HUES48 (cell line): ENCODE measurements at regions not wholly inside any gene's neighbourhood (a gene's known extent, or its start where the extent isn't known, plus 50 kb on each side); places are given as distances from the start of the nearest gene placed in this dataset.

Experiments
- H3K27ac ChIP-seq: one replicate; pipeline ENCODE4 v1.7.0; 2013; ENCODE audit warnings: low read depth, low read length, inconsistent platforms
- H3K27me3 ChIP-seq: 2 replicates; pipeline ENCODE4 v1.6.1; 2013; ENCODE audit warnings: mild to moderate bottlenecking, low read length; ENCODE audit not compliant: control insufficient read depth, insufficient read depth
- H3K36me3 ChIP-seq: 2 replicates; pipeline ENCODE4 v1.6.1; 2013; ENCODE audit warnings: low read length; ENCODE audit not compliant: control insufficient read depth, insufficient read depth
- H3K4me1 ChIP-seq: 2 replicates; pipeline ENCODE4 v1.6.1; 2013; ENCODE audit warnings: mild to moderate bottlenecking, low read length; ENCODE audit not compliant: control insufficient read depth, insufficient read depth
- H3K4me3 ChIP-seq: 2 replicates; pipeline ENCODE4 v1.5.1; 2013; ENCODE audit warnings: mild to moderate bottlenecking, low read depth, low read length
- H3K9ac ChIP-seq: 2 replicates; pipeline ENCODE4 v1.6.1; 2013; ENCODE audit warnings: mild to moderate bottlenecking, low read depth, low read length, moderate library complexity
- H3K9me3 ChIP-seq: 2 replicates; pipeline ENCODE4 v1.6.1; 2013; ENCODE audit warnings: low read length; ENCODE audit not compliant: control insufficient read depth, insufficient read depth

GRCh38 chr18:46209161-46209560 is 105.0 kb downstream of the HAUS1 start:
- H3K36me3 ChIP-seq, result no peaks in the 10 kb centered on the region
- no peak overlapping the region for H3K27ac ChIP-seq
- H3K9me3 ChIP-seq, result no peaks in the 10 kb centered on the region
- H3K27me3 ChIP-seq, result no peaks in the 10 kb centered on the region
- no peak overlapping the region for H3K9ac ChIP-seq
- no peak overlapping the region for H3K4me3 ChIP-seq
- H3K4me1 ChIP-seq, result peaks cover 6% of the 10 kb centered on the region

DNA sequence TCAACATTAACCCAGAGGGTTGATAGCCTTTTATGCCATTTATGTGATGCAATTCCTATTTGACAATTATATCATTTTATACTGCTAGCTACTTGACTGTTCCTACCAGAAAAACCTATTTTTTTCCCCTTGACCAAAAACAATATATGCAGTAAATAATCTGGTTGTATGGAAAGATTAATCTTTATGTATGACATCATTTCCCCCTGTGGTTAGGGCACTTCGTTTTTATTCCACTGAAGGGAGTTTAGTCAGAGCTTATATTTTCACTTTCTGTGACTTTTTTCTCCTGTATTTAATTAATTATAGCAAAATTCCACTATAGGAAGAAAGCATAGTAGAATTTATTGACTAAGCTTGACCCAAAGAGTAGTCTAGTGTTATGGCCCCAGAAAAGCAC is 107.6 kb downstream of the HAUS1 start:
- H3K27ac ChIP-seq, result no peak overlapping the region
- H3K36me3 ChIP-seq, result peaks cover 12% of the 10 kb centered on the region
- H3K4me3 ChIP-seq, result no peak overlapping the region
- no peaks in the 10 kb centered on the region for H3K4me1 ChIP-seq
- H3K27me3 ChIP-seq, result no peaks in the 10 kb centered on the region
- no peak overlapping the region for H3K9ac ChIP-seq
- H3K9me3 ChIP-seq, result no peaks in the 10 kb centered on the region

DNA sequence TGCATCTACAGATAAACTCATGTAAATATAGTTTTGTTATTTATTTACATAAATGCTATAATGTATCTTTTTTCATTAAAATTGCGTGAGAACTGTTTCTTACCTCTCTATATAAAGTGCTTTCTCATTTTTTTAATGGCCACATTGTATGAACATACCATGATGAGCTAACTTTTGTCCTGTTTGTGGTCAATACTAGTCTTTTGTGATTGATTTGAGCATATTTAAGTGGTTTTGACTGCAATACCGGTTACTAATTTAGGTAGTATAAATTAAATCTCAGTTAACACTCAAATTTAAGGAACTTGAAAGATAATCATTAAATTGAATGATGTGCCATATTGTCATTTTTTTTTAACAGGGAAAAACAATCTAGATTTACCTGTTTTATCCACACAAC is 108.2 kb downstream of the HAUS1 start:
- H3K27ac ChIP-seq, result no peak overlapping the region
- no peak overlapping the region for H3K9ac ChIP-seq

DNA sequence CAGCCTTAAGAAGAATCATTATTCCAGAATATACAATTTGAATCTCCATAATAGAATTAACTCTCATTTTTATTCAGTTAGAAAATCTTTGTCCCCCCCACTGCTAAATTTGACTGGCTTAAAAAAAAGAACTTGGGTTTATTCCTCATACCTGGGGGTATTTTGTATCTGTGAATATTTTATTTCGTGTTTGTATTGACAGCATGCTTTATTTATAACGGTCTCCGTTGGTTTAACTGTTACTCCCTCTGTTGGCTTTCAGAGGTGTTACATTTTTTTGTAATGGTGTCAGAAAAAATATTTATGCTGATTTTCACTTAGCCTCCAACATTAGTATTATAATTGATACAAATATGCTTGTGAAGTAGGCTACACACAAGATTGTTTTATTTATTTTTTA is 109.1 kb downstream of the HAUS1 start:
- Histone ChIP-seq H3K27me3 (no peaks in the 10 kb centered on the region), H3K9ac (no peak overlapping the region), H3K27ac (no peak overlapping the region), H3K4me1 (no peaks in the 10 kb centered on the region), H3K36me3 (peaks cover 19% of the 10 kb centered on the region), H3K4me3 (no peak overlapping the region), H3K9me3 (no peaks in the 10 kb centered on the region)

More for the DNA sequence above, 108.2 kb downstream of the HAUS1 start:
- no peaks in the 10 kb centered on the region for H3K9me3 ChIP-seq
- H3K36me3 ChIP-seq, result peaks cover 17% of the 10 kb centered on the region
- no peaks in the 10 kb centered on the region for H3K4me1 ChIP-seq
- no peaks in the 10 kb centered on the region for H3K27me3 ChIP-seq
- no peak overlapping the region for H3K4me3 ChIP-seq

DNA sequence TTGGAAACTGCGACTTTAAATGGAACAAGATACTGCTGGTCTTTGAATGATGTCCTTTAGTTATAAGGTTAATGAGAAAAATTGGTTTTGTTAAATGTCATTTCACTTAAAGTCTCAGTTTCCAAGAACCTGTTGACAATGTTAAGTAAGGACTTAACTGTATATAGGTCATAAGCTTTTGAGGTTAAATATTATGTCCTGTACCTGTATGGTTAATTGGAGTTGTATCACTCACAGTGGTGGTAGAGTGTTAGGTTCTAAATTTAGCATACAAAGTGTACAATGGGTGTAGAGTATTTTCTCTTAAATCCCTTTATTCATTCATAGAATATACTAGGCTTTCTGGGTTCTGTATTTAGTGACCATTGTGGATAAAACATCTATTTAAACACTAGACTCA is 110.2 kb downstream of the HAUS1 start:
- Histone ChIP-seq H3K9ac (no peak overlapping the region), H3K9me3 (no peaks in the 10 kb centered on the region), H3K27ac (no peak overlapping the region), H3K4me3 (no peak overlapping the region), H3K27me3 (no peaks in the 10 kb centered on the region), H3K36me3 (peaks cover 27% of the 10 kb centered on the region), H3K4me1 (no peaks in the 10 kb centered on the region)

DNA sequence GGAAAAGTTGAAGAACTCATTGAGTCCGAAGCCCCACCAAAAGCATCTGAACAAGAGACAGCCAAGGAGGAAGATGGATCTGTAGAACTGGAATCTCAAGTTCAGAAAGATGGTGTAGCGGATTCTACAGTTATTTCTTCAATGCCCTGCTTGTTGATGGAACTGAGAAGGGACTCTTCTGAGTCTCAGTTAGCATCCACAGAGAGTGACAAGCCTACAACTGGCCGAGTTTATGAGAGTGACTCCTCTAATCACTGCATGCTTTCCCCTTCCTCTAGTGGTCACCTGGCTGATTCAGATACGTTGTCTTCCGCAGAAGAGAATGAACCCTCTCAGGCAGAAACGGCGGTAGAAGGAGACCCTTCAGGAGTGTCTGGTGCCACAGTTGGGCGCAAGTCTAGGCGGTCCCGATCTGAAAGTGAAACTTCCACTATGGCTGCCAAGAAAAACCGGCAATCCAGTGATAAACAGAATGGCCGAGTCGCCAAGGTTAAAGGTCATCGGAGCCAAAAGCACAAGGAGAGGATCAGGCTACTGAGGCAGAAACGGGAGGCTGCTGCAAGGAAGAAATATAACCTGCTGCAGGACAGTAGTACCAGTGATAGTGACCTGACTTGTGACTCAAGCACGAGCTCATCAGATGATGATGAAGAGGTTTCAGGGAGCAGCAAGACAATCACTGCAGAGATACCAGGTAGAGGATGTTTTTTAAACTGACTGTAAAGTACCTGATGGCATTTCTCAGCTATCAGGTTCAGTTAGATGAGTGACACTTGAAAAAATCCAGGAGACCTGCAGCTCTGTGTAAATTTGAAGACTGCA is 111.9 kb downstream of the HAUS1 start:
- Histone ChIP-seq H3K4me3 (no peak overlapping the region), H3K9ac (no peak overlapping the region), H3K27me3 (no peaks in the 10 kb centered on the region), H3K9me3 (no peaks in the 10 kb centered on the region), H3K27ac (no peak overlapping the region), H3K36me3 (peaks cover 29% of the 10 kb centered on the region), H3K4me1 (no peaks in the 10 kb centered on the region)

DNA sequence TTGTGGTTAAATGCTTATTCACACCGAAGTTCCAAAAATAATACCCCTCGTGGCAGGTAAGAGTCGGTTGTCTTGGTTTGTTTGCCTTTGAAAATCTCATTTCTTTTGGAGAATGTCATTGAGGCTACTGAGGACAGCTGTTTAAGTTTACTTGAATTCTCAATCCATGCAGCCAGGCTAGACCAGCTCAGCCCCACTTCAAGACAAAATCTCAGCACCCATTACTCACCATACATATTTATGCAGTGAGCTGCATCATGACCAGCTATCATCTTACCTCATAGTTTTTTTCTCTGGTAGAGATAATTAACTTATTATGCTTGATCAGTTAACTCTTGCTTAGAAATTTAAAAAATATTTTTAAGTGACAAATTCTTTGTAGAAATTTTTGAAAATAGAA is 115.9 kb downstream of the HAUS1 start:
- H3K4me3 ChIP-seq, result no peak overlapping the region
- H3K36me3 ChIP-seq, result peaks cover 31% of the 10 kb centered on the region
- H3K4me1 ChIP-seq, result peaks cover 16% of the 10 kb centered on the region
- H3K27me3 ChIP-seq, result no peaks in the 10 kb centered on the region
- H3K9ac ChIP-seq, result no peak overlapping the region
- no peaks in the 10 kb centered on the region for H3K9me3 ChIP-seq
- no peak overlapping the region for H3K27ac ChIP-seq

DNA sequence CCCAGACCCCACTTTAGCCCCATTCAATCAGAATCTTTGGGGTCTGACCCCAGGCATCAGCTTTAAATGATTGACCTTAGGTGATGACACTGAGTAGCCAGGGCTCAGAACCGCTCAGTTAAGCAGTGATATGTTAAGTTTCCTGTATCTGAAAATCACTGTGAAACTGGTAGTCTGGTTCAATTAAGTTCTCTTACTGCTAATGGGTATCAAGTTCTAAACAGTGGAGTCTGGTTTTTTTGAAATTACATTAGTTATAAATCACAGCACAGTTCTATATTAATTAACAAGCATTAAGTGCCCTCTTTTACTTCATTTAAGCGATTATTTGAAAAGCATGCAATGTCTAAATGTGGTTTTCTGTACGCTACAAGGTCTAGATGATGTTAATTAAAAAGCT is 117.9 kb downstream of the HAUS1 start:
- H3K4me1 ChIP-seq, result peaks cover 16% of the 10 kb centered on the region
- no peak overlapping the region for H3K27ac ChIP-seq
- H3K27me3 ChIP-seq, result no peaks in the 10 kb centered on the region
- no peaks in the 10 kb centered on the region for H3K9me3 ChIP-seq
- peaks cover 18% of the 10 kb centered on the region; the same call in 1 of the 2 replicates for H3K36me3 ChIP-seq
- H3K9ac ChIP-seq, result no peak overlapping the region
- H3K4me3 ChIP-seq, result no peak overlapping the region

- H3K9me3 ChIP-seq, result no peaks in the 10 kb centered on the region
- no peak overlapping the region for H3K27ac ChIP-seq
- no peaks in the 10 kb centered on the region for H3K27me3 ChIP-seq
- H3K9ac ChIP-seq, result no peak overlapping the region
- H3K4me3 ChIP-seq, result no peak overlapping the region
- H3K4me1 ChIP-seq, result peaks cover 16% of the 10 kb centered on the region
- H3K36me3 ChIP-seq, result peaks cover 14% of the 10 kb centered on the region; the same call in 1 of the 2 replicates
These were observed 118.7 kb downstream of the HAUS1 start for GRCh38 chr18:46222710-46223360.

GRCh38 chr18:46224181-46224775 is 120.1 kb downstream of the HAUS1 start:
- no peak overlapping the region for H3K9ac ChIP-seq
- no peaks in the 10 kb centered on the region for H3K27me3 ChIP-seq
- H3K36me3 ChIP-seq, result peaks cover 5% of the 10 kb centered on the region; the same call in 1 of the 2 replicates
- no peak overlapping the region for H3K4me3 ChIP-seq
- no peaks in the 10 kb centered on the region for H3K9me3 ChIP-seq
- peaks cover 16% of the 10 kb centered on the region for H3K4me1 ChIP-seq
- H3K27ac ChIP-seq, result no peak overlapping the region

DNA sequence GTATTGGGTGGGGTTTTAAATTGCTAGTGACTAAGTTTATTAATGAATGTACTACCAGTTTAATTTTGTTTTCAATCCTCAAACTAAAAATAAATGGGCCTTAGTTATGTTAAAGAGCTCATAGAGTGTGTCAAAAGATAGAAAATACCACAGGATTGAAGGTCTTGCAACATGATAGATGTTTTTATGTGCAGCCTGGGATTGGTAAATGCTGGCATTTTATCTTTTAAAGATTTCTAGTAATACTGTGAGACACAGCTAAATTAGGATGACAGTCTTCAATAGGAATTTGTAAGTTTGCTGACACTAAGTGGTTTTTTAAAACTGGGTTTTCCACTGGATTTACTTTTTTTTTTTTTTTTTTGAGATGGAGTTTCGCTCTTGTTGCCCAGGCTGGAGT is 122.3 kb downstream of the HAUS1 start:
- H3K4me1 ChIP-seq, result peaks cover 16% of the 10 kb centered on the region
- H3K9me3 ChIP-seq, result no peaks in the 10 kb centered on the region
- no peak overlapping the region for H3K9ac ChIP-seq
- H3K4me3 ChIP-seq, result no peak overlapping the region
- no peak overlapping the region for H3K27ac ChIP-seq
- no peaks in the 10 kb centered on the region for H3K27me3 ChIP-seq
- H3K36me3 ChIP-seq, result 0 out of 2 replicates have a peak, but pooled peaks cover 3% of the 10 kb centered on the region
